ENCODE measurements at regions not wholly inside any gene's neighbourhood (a gene's known extent, or its start where the extent isn't known, plus 50 kb on each side); places are given as distances from the start of the nearest gene placed in this dataset.

DNA sequence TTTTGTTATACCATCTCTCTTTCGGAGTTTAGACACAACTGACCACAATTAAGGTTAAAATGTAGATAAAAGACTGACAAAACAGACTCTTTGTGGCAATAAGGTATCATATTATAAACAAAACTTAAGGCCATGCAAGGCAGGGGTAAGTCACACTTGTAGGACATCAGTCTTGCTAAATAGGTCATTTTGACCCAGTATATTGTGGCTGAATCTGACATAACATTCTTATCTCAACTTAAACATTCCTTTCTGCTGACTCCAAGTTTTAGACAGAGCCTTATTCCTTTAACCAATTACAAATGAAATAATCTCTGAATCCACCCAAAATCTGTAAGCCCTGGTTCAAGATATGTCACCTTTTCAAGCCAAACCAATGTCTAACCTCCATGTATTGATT lies 733.4 kb upstream of the B3GALT2 start:
- no peak for DNase-seq (ENCODE audit: low read depth)
- H3K4me3 ChIP-seq (ENCODE audit: control insufficient read depth, low read depth, low read length): no peak overlapping the region
- TF ChIP-seq, protein P1, sequence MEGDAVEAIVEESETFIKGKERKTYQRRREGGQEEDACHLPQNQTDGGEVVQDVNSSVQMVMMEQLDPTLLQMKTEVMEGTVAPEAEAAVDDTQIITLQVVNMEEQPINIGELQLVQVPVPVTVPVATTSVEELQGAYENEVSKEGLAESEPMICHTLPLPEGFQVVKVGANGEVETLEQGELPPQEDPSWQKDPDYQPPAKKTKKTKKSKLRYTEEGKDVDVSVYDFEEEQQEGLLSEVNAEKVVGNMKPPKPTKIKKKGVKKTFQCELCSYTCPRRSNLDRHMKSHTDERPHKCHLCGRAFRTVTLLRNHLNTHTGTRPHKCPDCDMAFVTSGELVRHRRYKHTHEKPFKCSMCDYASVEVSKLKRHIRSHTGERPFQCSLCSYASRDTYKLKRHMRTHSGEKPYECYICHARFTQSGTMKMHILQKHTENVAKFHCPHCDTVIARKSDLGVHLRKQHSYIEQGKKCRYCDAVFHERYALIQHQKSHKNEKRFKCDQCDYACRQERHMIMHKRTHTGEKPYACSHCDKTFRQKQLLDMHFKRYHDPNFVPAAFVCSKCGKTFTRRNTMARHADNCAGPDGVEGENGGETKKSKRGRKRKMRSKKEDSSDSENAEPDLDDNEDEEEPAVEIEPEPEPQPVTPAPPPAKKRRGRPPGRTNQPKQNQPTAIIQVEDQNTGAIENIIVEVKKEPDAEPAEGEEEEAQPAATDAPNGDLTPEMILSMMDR (IDR thresholded peaks at IDR 0.05; ENCODE audit: control insufficient read depth, insufficient read depth, low read depth, low read length, missing control alignments): no peak

GRCh38 chr1:193916452-193916851 lies 730.0 kb upstream of the B3GALT2 start:
- no peak overlapping the region for H3K4me3 ChIP-seq (ENCODE audit: control insufficient read depth, low read depth, low read length)
- DNase-seq (ENCODE audit: low read depth): no peak
- TF ChIP-seq, protein P1 (IDR thresholded peaks at IDR 0.05; ENCODE audit: control insufficient read depth, insufficient read depth, low read depth, low read length, missing control alignments): no peak

DNA sequence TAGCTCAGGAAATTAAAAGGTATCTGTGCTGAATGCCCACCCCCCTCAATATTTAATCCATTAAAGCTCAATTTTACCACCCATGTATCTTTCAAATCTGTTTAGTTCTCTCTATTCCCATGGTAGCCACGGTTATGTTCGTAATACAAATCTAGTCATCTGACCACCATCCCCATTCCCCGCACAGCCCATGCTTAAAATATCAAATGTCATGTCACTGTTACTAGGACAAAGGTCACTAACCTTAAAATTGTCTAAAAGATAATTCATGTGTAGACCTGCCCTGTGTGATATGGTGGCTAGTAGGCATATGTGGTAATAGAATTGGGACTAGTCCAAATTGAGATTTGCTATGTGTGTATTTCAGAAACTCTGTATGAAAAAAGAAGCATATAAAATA lies 728.5 kb upstream of the B3GALT2 start:
- DNase-seq (ENCODE audit: low read depth): no peak
- TF ChIP-seq, protein P1 (IDR thresholded peaks at IDR 0.05; ENCODE audit: control insufficient read depth, insufficient read depth, low read depth, low read length, missing control alignments): no peak
- H3K4me3 ChIP-seq (ENCODE audit: control insufficient read depth, low read depth, low read length): no peak overlapping the region

GRCh38 chr1:193909406-193910082 lies 723.1 kb upstream of the B3GALT2 start:
- TF ChIP-seq, protein P1 (IDR thresholded peaks at IDR 0.05; ENCODE audit: control insufficient read depth, insufficient read depth, low read depth, low read length, missing control alignments): no peak
- no peak for DNase-seq (ENCODE audit: low read depth)
- H3K4me3 ChIP-seq (ENCODE audit: control insufficient read depth, low read depth, low read length): no peak overlapping the region

GRCh38 chr1:193905288-193906085 lies 719.1 kb upstream of the B3GALT2 start:
- TF ChIP-seq, protein P1 (IDR thresholded peaks at IDR 0.05; ENCODE audit: control insufficient read depth, insufficient read depth, low read depth, low read length, missing control alignments): no peak
- H3K4me3 ChIP-seq (ENCODE audit: control insufficient read depth, low read depth, low read length): no peak overlapping the region
- no peak for DNase-seq (ENCODE audit: low read depth)

GRCh38 chr1:193891788-193892187 lies 705.4 kb upstream of the B3GALT2 start:
- no peak overlapping the region for H3K4me3 ChIP-seq (ENCODE audit: control insufficient read depth, low read depth, low read length)
- DNase-seq (ENCODE audit: low read depth): no peak
- TF ChIP-seq, protein P1 (IDR thresholded peaks at IDR 0.05; ENCODE audit: control insufficient read depth, insufficient read depth, low read depth, low read length, missing control alignments): no peak

Measured in AG09309 (cell line).